ENCODE measurements at regions not wholly inside any gene's neighbourhood (a gene's known extent, or its start where the extent isn't known, plus 50 kb on each side); places are given as distances from the start of the nearest gene placed in this dataset.
"Not testable (repeated sequence)": the region's sequence is repeated elsewhere in the genome, so short reads cannot be mapped to it uniquely, and the experiment has no call there.

DNA sequence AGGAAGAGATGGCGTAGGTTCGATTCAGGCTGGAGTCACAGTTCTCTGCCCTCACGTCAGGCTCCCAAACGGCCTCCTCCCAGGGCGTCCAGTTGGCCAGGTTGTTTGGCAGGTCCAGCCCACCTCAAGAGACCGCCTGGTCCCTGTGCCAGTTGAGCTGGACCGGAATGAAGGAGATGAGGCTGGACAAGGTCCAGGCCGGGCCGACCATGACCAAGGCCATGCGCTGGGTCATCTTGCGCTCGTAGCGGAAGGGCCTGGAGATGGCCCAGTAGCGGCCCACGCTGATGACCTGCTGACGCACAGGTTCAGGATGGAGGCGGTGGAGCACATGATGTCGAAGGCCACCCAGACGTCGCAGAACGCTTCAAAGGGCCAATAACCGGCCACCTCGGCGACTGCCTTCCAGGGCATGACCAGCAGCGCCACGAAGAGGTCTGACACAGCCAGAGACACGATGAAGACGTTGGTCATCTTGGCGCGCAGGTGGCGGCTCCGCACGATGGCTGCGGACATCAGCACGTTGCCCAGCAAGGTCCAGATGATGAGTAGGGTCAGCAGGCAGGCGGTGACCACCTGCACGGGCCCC lies 919.5 kb downstream of the RPIA start:
- H3K79me2 ChIP-seq (ENCODE audit: insufficient read depth, low read length); H3K27ac ChIP-seq (ENCODE audit: extremely low read length, insufficient read depth, low read length); H4K20me1 ChIP-seq (ENCODE audit: insufficient read depth, low read length); FAIRE-seq; intact Hi-C loops (cut with micrococcal nuclease; ENCODE audit: unreplicated experiment); BruUV-seq (replicated peaks); H3K9ac ChIP-seq (ENCODE audit: insufficient read depth, low read depth, low read length); in situ Hi-C loops (cut with HindIII; ENCODE audit: extremely low pct_ligation_motif_present, low pct_unique_long_range_greater_than_20kb); H3K9me3 ChIP-seq (ENCODE audit: low read length); H2AFZ ChIP-seq (ENCODE audit: low read length); CTCF ChIA-PET (ENCODE audit: low intra/inter-chr PET ratio, low total read pairs); H3K4me1 ChIP-seq (ENCODE audit: insufficient read depth, low read length); ATAC-seq; H3K4me2 ChIP-seq (ENCODE audit: low read depth, low read length); H3K4me3 ChIP-seq (replicated peaks in 1 of 3; ENCODE audit: insufficient read depth in 1 of 3, low read depth in 2 of 3, low read length in 3 of 3); H3K36me3 ChIP-seq (replicated peaks in 1 of 2; ENCODE audit: control insufficient read depth in 1 of 2, insufficient read depth in 2 of 2, low read length in 2 of 2); POLR2A ChIA-PET; DNase-seq (ENCODE audit: low spot score); H3K27me3 ChIP-seq (ENCODE audit: control insufficient read depth in 1 of 2, insufficient read depth in 2 of 2, low read length in 2 of 2): not testable (repeated sequence)
- WGBS (ENCODE audit: low lambda C conversion rate): 54% methylated on average over 32 of the region's 37 CpGs

DNA sequence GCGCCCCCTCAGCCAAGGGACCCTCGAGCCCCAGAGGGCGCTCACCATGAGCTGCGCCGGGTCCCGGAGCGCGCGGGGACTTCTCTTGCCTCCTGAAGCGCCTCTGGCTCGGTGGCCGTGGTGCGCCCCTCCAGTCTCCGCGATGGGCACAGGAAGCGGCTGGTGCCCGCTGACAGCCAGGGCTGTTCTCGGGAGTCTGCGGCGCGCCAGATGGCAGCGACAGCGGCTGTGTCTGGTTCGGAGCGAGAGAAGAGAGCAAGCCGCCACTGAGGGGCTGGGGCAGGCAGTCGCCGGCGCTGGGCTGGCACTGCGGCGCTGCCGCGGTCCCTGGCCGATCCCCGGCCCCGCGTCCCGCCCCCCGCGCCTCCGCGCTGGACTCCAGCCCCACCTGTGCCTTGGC lies 920.2 kb downstream of the RPIA start:
- ATAC-seq; POLR2A ChIA-PET; H3K9ac ChIP-seq (ENCODE audit: insufficient read depth, low read depth, low read length); H3K36me3 ChIP-seq (replicated peaks in 1 of 2; ENCODE audit: control insufficient read depth in 1 of 2, insufficient read depth in 2 of 2, low read length in 2 of 2); H3K27ac ChIP-seq (ENCODE audit: extremely low read length, insufficient read depth, low read length); DNase-seq (ENCODE audit: low spot score); in situ Hi-C loops (cut with HindIII; ENCODE audit: extremely low pct_ligation_motif_present, low pct_unique_long_range_greater_than_20kb); H3K4me2 ChIP-seq (ENCODE audit: low read depth, low read length); H3K9me3 ChIP-seq (ENCODE audit: low read length); FAIRE-seq; H2AFZ ChIP-seq (ENCODE audit: low read length); BruUV-seq (replicated peaks); CTCF ChIA-PET (ENCODE audit: low intra/inter-chr PET ratio, low total read pairs); H4K20me1 ChIP-seq (ENCODE audit: insufficient read depth, low read length); H3K27me3 ChIP-seq (ENCODE audit: control insufficient read depth in 1 of 2, insufficient read depth in 2 of 2, low read length in 2 of 2); intact Hi-C loops (cut with micrococcal nuclease; ENCODE audit: unreplicated experiment); H3K79me2 ChIP-seq (ENCODE audit: insufficient read depth, low read length); H3K4me1 ChIP-seq (ENCODE audit: insufficient read depth, low read length); H3K4me3 ChIP-seq (replicated peaks in 1 of 3; ENCODE audit: insufficient read depth in 1 of 3, low read depth in 2 of 3, low read length in 3 of 3): not testable (repeated sequence)
- WGBS (ENCODE audit: low lambda C conversion rate): 71% methylated on average over 38 of the region's 42 CpGs

DNA sequence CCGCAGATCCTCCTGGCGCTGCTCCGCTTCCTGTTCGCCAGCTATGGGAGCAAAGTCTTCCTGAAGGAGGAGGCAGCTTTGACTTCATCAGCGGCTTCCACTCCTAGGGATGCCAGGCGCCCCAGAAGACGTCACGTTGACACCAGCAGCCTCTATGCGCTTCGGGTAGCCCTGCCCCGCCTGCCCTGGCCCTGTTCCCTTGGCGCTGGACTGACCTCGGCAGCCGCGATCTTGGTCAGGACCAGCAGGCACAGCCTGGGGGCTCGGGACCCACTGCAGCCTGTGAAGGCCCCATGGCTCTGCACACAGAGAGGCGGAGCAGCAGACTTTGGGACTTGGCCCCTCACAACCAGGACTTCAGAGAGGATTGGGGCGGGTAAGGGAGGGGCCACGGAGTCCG lies 957.8 kb downstream of the RPIA start:
- H3K27ac ChIP-seq (ENCODE audit: extremely low read length, insufficient read depth, low read length); H3K4me3 ChIP-seq (replicated peaks in 1 of 3; ENCODE audit: insufficient read depth in 1 of 3, low read depth in 2 of 3, low read length in 3 of 3); H3K9me3 ChIP-seq (ENCODE audit: low read length); POLR2A ChIA-PET; H3K9ac ChIP-seq (ENCODE audit: insufficient read depth, low read depth, low read length); in situ Hi-C loops (cut with HindIII; ENCODE audit: extremely low pct_ligation_motif_present, low pct_unique_long_range_greater_than_20kb); DNase-seq (ENCODE audit: low spot score); FAIRE-seq; CTCF ChIA-PET (ENCODE audit: low intra/inter-chr PET ratio, low total read pairs); H3K4me1 ChIP-seq (ENCODE audit: insufficient read depth, low read length); H3K4me2 ChIP-seq (ENCODE audit: low read depth, low read length); H2AFZ ChIP-seq (ENCODE audit: low read length); H3K27me3 ChIP-seq (ENCODE audit: control insufficient read depth in 1 of 2, insufficient read depth in 2 of 2, low read length in 2 of 2); H3K36me3 ChIP-seq (replicated peaks in 1 of 2; ENCODE audit: control insufficient read depth in 1 of 2, insufficient read depth in 2 of 2, low read length in 2 of 2); H4K20me1 ChIP-seq (ENCODE audit: insufficient read depth, low read length); ATAC-seq; intact Hi-C loops (cut with micrococcal nuclease; ENCODE audit: unreplicated experiment); H3K79me2 ChIP-seq (ENCODE audit: insufficient read depth, low read length); BruUV-seq (replicated peaks): not testable (repeated sequence)
- WGBS (ENCODE audit: low lambda C conversion rate): 12% methylated on average over 3 of the region's 20 CpGs

DNA sequence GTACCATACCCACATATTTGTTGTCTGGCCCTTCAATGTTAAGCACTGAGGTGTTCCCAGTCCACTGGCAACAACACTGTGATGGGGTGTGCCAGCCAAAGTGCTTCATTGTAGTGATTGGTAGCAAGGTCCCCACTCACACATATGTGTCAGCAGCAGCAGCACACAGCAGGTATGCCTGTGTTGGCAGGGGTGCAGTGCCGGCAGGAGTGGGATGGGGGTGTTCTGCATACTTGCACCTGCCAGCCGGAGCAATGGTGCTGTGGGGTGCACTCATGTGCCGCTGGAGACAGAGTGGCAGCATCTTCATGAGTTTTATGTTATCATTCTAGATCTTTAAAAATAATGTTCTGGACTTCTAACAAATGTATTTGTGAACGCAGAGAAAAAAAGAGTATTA lies 987.8 kb downstream of the RPIA start:
- POLR2A ChIA-PET; H3K4me3 ChIP-seq (replicated peaks in 1 of 3; ENCODE audit: insufficient read depth in 1 of 3, low read depth in 2 of 3, low read length in 3 of 3); H3K4me1 ChIP-seq (ENCODE audit: insufficient read depth, low read length); BruUV-seq (replicated peaks); ATAC-seq; H3K4me2 ChIP-seq (ENCODE audit: low read depth, low read length); FAIRE-seq; H3K27me3 ChIP-seq (ENCODE audit: control insufficient read depth in 1 of 2, insufficient read depth in 2 of 2, low read length in 2 of 2); CTCF ChIA-PET (ENCODE audit: low intra/inter-chr PET ratio, low total read pairs); H4K20me1 ChIP-seq (ENCODE audit: insufficient read depth, low read length); H3K27ac ChIP-seq (ENCODE audit: extremely low read length, insufficient read depth, low read length); DNase-seq (ENCODE audit: low spot score); in situ Hi-C loops (cut with HindIII; ENCODE audit: extremely low pct_ligation_motif_present, low pct_unique_long_range_greater_than_20kb); H3K9me3 ChIP-seq (ENCODE audit: low read length); H3K9ac ChIP-seq (ENCODE audit: insufficient read depth, low read depth, low read length); intact Hi-C loops (cut with micrococcal nuclease; ENCODE audit: unreplicated experiment); H3K36me3 ChIP-seq (replicated peaks in 1 of 2; ENCODE audit: control insufficient read depth in 1 of 2, insufficient read depth in 2 of 2, low read length in 2 of 2); H3K79me2 ChIP-seq (ENCODE audit: insufficient read depth, low read length); H2AFZ ChIP-seq (ENCODE audit: low read length): not testable (repeated sequence)
- 2% methylated on average over 4 of the region's 4 CpGs for WGBS (ENCODE audit: low lambda C conversion rate)

All from HepG2 (cell line).